Suprapubic skin (tissue), 3 donors: ENCODE measurements at regions not wholly inside any gene's neighbourhood (a gene's known extent, or its start where the extent isn't known, plus 50 kb on each side); places are given as distances from the start of the nearest gene placed in this dataset.

ENCODE experiments used
- CTCF ChIP-seq, 2 donors: fragments of 200-600 bp in 1 of 2; fragments of 450-650 bp in 1 of 2; sonication (generic) in 1 of 2; IDR thresholded peaks; one replicate each; pipeline ENCODE4 v1.5.1; 2016 to 2019; ENCODE audit warnings: antibody characterized with exemption in 2 of 2, mild to moderate bottlenecking in 1 of 2, moderate library complexity in 1 of 2
- EP300 ChIP-seq: sonication (generic); formaldehyde crosslinking; IDR thresholded peaks from one replicate; pipeline ENCODE4 v1.6.1; 2017; ENCODE audit warnings: antibody characterized with exemption
- POLR2A ChIP-seq, 2 donors: fragments of 450-650 bp; IDR thresholded peaks; one replicate each; pipeline ENCODE4 v1.6.1; 2017; ENCODE audit warnings: antibody characterized with exemption in 2 of 2, mild to moderate bottlenecking in 2 of 2, moderate library complexity in 2 of 2

- no peak for TF ChIP-seq POLR2A (IDR thresholded peaks at IDR 0.05)
- TF ChIP-seq CTCF (IDR thresholded peaks at IDR 0.05), result no peak
- TF ChIP-seq EP300, result no peak
These were observed 100.2 kb upstream of the PRR23E start for GRCh38 chr3:127092776-127093175.
